Activated T-cell treated with anti-CD3 and anti-CD28 coated beads, Interleukin-2, amount 50 U/mL, for 72 hours (primary cell): ENCODE measurements at regions not wholly inside any gene's neighbourhood (a gene's known extent, or its start where the extent isn't known, plus 50 kb on each side); places are given as distances from the start of the nearest gene placed in this dataset.
"Not testable (repeated sequence)": the region's sequence is repeated elsewhere in the genome, so short reads cannot be mapped to it uniquely, and the experiment has no call there.

Source experiments
- ATAC-seq, 2 donors: fragments of 150-1000 bp; cut with Tn5 transposase; replicated peaks in 1 of 2; 2 replicates each; pipeline ENCODE4 v1.10.0; 2021; ENCODE audit warnings: moderate library complexity in 2 of 2, mild to moderate bottlenecking in 1 of 2
- DNase-seq, 2 donors: peaks; one replicate each; pipeline ENCODE4 v3.0.0; 2021 to 2022; ENCODE audit warnings: mixed read lengths in 1 of 2
- H3K27ac Mint-ChIP-seq: one replicate; pipeline ENCODE4 v1.8.0; 2022; ENCODE audit warnings: mild to moderate bottlenecking, moderate library complexity, mixed read lengths
- H3K27me3 Mint-ChIP-seq: one replicate; pipeline ENCODE4 v1.8.0; 2022; ENCODE audit warnings: low read depth, mixed read lengths
- H3K36me3 Mint-ChIP-seq, 2 donors: one replicate each; pipeline ENCODE4 v1.8.0; 2022; ENCODE audit warnings: mixed read lengths in 2 of 2, mild to moderate bottlenecking in 1 of 2; ENCODE audit not compliant: insufficient read depth in 2 of 2
- H3K4me1 Mint-ChIP-seq: one replicate; pipeline ENCODE4 v1.8.0; 2022; ENCODE audit warnings: low read depth, mixed read lengths
- H3K4me3 Mint-ChIP-seq, 2 donors: one replicate each; pipeline ENCODE4 v1.8.0; 2022; ENCODE audit warnings: mild to moderate bottlenecking in 2 of 2, mixed read lengths in 2 of 2, moderate library complexity in 2 of 2
- H3K9me3 Mint-ChIP-seq, 2 donors: one replicate each; pipeline ENCODE4 v1.8.0; 2022; ENCODE audit warnings: mixed read lengths in 2 of 2

GRCh38 chr1:234911136-234911535, 217.5 kb downstream of the TOMM20 start:
- not testable (repeated sequence) for H3K36me3 Mint-ChIP-seq, H3K4me3 Mint-ChIP-seq, H3K27me3 Mint-ChIP-seq, H3K27ac Mint-ChIP-seq, ATAC-seq, H3K9me3 Mint-ChIP-seq, DNase-seq
- peaks cover 25% of the 10 kb centered on the region for H3K4me1 Mint-ChIP-seq

DNA sequence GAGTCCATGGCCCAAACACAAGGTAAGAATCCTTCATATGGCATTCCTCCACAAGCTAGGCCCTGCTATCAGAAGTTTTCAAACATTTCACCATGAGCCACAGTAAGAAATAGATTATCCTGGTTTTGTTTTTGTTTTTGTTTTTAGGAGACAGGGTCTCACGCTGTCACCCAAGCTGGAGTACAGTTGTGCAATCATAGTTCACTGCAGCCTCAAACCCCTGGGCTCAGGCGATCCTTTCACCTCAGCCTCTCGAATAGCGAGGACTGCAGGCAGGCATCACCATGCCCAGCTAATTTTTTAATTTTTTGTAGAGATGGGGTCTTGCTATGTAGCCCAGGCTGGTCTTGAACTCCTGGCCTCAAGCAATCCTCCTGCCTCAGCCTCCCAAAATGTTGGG, 218.8 kb downstream of the TOMM20 start:
- Mint-ChIP-seq H3K4me3 (no peak overlapping the region), H3K9me3 (no peaks in the 10 kb centered on the region), H3K27me3 (no peaks in the 10 kb centered on the region), H3K36me3 (no peaks in the 10 kb centered on the region), H3K4me1 (peaks cover 25% of the 10 kb centered on the region), H3K27ac (no peak overlapping the region)
- ATAC-seq (no peak), DNase-seq (no peak)

- DNase-seq (no peak), ATAC-seq (no peak)
- H3K4me3 Mint-ChIP-seq = no peak overlapping the region
- peaks cover 25% of the 10 kb centered on the region for H3K4me1 Mint-ChIP-seq
- H3K27ac Mint-ChIP-seq = peak overlapping the region; percentile 59
- H3K27me3 Mint-ChIP-seq = no peaks in the 10 kb centered on the region
- H3K36me3 Mint-ChIP-seq = no peaks in the 10 kb centered on the region
- no peaks in the 10 kb centered on the region for H3K9me3 Mint-ChIP-seq
Observed at GRCh38 chr1:234909307-234909810, 219.3 kb downstream of the TOMM20 start.

DNA sequence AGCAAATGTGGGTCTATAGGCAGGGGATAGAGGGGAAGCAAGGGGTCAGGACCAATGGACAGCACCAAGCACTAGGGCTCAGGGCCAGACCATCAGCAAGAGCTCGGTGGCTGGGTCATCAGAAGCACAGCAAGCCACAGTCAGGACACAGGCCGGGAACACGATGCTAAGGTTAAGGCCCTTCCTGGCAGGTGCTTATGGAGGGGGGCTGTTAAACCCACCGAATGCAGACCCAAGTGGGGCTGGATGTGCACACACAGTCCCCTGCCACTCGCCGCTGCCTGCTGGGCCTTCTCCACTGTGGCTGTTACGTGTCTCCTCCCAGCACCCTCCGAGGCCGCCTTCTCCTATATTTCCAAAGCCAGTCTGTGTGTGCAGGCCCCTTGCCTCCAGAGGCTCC, 220.1 kb downstream of the TOMM20 start:
- Mint-ChIP-seq H3K27ac (no peak overlapping the region), H3K4me1 (peaks cover 25% of the 10 kb centered on the region), H3K9me3 (no peaks in the 10 kb centered on the region), H3K27me3 (no peaks in the 10 kb centered on the region), H3K4me3 (no peak overlapping the region), H3K36me3 (no peaks in the 10 kb centered on the region)
- DNase-seq (no peak), ATAC-seq (no peak)

- H3K4me1 Mint-ChIP-seq = peaks cover 25% of the 10 kb centered on the region
- ATAC-seq (no peak), DNase-seq (no peak)
- no peaks in the 10 kb centered on the region for H3K36me3 Mint-ChIP-seq
- H3K27me3 Mint-ChIP-seq = no peaks in the 10 kb centered on the region
- no peak overlapping the region for H3K4me3 Mint-ChIP-seq
- H3K27ac Mint-ChIP-seq = no peak overlapping the region
- H3K9me3 Mint-ChIP-seq = no peaks in the 10 kb centered on the region
Observed at GRCh38 chr1:234907940-234908405, 220.7 kb downstream of the TOMM20 start.

DNA sequence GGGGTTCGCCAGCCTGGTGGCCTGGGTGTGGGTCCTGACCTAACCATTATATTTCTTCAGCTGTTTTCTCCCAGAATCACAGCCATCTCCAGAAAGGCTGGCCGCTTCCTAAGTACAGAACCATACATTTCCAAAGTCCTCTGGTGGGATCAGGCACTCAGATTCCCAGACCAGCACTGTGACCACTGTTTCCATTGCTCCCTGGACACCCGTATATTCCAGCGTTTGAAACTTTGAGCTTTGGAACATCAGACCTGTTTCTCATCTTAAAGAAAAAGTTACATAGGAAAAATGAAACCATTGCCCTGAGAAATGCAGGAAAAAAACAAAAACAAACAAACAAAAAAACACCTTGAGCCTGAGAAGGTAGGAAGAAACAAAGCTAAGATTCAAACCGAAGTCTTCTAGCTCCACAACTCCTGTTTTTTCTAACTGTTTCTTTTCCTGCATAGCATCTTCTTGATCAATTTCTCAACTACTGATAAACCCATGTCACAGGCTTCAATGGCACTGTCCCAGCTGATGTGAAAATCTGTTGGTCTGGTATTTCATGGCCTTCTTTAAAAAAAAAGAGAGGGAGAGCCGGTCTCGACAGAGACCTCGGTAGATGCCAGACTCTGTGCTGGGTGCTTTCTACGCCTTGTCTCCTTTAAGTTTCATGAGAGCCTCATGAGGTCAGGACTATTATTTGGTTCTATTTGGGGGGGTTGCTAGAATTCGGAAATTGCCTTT, 221.3 kb downstream of the TOMM20 start:
- DNase-seq (no peak), ATAC-seq (no peak)
- Mint-ChIP-seq H3K4me3 (no peak overlapping the region), H3K27me3 (no peaks in the 10 kb centered on the region), H3K36me3 (no peaks in the 10 kb centered on the region), H3K4me1 (peaks cover 25% of the 10 kb centered on the region), H3K27ac (no peak overlapping the region), H3K9me3 (no peaks in the 10 kb centered on the region)

- no peak overlapping the region for H3K4me3 Mint-ChIP-seq
- H3K9me3 Mint-ChIP-seq = no peaks in the 10 kb centered on the region
- no peak for DNase-seq
- H3K4me1 Mint-ChIP-seq = peaks cover 18% of the 10 kb centered on the region
- no peaks in the 10 kb centered on the region for H3K36me3 Mint-ChIP-seq
- no peak for ATAC-seq
- no peak overlapping the region for H3K27ac Mint-ChIP-seq
- H3K27me3 Mint-ChIP-seq = no peaks in the 10 kb centered on the region
Observed at GRCh38 chr1:234906654-234907053, 222.0 kb downstream of the TOMM20 start.

DNA sequence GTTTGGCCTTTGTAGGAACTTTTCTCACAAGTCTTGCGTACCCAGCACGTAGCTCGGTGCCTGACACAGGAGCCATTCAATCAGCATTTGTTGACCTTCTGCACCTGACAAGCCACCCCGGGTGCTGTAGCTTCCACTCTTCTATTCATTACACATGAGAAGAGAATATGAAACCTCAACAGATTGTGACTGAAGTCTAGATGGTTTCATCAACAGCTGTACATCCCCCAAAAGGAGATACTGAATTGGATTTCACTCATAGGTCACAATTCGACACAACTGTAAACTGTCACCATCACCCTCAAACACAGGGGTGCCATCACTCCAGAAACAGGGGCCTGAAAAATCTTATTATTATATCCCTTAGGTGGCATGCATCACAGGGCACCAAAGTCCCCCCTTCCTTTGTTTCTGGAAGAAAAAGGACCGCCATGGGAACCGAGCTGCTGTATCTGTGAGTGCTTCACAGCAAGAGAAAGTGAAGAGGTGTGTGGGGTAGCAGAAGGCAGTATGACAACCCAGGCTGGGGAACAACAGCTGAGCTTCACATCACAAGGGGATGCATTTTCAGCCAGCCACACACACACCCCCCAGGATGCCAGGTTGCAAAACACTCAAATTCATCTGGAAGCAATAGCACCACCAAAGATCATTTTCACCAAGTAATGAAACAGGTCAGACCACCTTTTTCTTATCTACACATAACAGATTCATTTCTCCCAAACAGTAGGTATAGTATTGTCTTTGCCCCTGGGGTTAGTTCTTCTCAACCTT, 225.7 kb downstream of the TOMM20 start:
- peak; percentile 45 to 74 for ATAC-seq
- Mint-ChIP-seq H3K4me1 (peaks cover 16% of the 10 kb centered on the region), H3K27ac (no peak overlapping the region), H3K9me3 (no peaks in the 10 kb centered on the region), H3K4me3 (no peak overlapping the region), H3K27me3 (no peaks in the 10 kb centered on the region), H3K36me3 (no peaks in the 10 kb centered on the region)
- no peak for DNase-seq

GRCh38 chr1:234901491-234902049, 227.1 kb downstream of the TOMM20 start:
- peaks cover 22% of the 10 kb centered on the region for H3K4me1 Mint-ChIP-seq
- no peak for ATAC-seq
- DNase-seq = no peak
- no peak overlapping the region for H3K4me3 Mint-ChIP-seq
- no peak overlapping the region for H3K27ac Mint-ChIP-seq
- H3K27me3 Mint-ChIP-seq = no peaks in the 10 kb centered on the region
- H3K36me3 Mint-ChIP-seq = no peaks in the 10 kb centered on the region
- H3K9me3 Mint-ChIP-seq = no peaks in the 10 kb centered on the region

- H3K4me1 Mint-ChIP-seq = peaks cover 29% of the 10 kb centered on the region
- ATAC-seq = no peak
- no peak overlapping the region for H3K4me3 Mint-ChIP-seq
- no peaks in the 10 kb centered on the region for H3K9me3 Mint-ChIP-seq
- H3K27me3 Mint-ChIP-seq = no peaks in the 10 kb centered on the region
- H3K27ac Mint-ChIP-seq = no peak overlapping the region
- no peak for DNase-seq
- H3K36me3 Mint-ChIP-seq = no peaks in the 10 kb centered on the region
Observed at GRCh38 chr1:234900595-234900994, 228.0 kb downstream of the TOMM20 start.

- Mint-ChIP-seq H3K9me3 (no peaks in the 10 kb centered on the region), H3K27me3 (no peaks in the 10 kb centered on the region), H3K36me3 (no peaks in the 10 kb centered on the region), H3K4me3 (no peak overlapping the region), H3K27ac (no peak overlapping the region), H3K4me1 (peaks cover 31% of the 10 kb centered on the region)
- DNase-seq (no peak), ATAC-seq (no peak)
Observed at GRCh38 chr1:234899730-234900072, 228.9 kb downstream of the TOMM20 start.

DNA sequence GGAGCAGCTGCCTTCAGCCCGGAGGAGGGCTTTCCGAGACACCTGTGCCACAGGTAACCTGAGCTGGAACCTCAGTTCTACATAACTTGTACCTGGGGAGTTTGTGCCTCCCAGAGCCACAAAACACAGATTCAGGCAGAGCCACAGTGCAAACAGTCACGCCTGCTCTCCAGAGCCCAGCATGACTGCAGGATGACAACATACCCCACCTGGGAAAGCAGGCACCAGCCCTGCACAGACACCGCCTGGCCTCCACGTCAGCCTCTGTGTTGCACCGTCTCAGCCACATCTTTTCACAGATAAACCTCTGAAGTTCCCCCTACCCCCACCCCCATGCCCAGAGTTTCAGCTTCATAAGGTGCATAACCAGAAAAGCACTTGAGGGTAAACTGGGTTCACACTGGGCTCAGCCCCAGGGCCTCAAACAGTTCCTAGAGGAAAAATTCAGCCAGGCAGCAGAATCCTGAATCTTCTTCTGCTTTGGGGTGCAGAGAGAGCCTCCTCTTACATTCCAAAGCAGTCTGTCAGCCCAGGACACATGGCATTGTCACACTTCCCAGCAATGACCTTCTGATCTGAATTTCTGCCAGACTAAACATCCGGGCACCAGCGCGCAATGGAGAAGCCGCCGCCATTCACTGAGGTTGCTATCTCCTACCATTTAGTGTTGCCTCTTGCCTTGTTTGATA, 229.5 kb downstream of the TOMM20 start:
- Mint-ChIP-seq H3K9me3 (no peaks in the 10 kb centered on the region), H3K36me3 (no peaks in the 10 kb centered on the region), H3K27me3 (no peaks in the 10 kb centered on the region), H3K4me1 (peaks cover 36% of the 10 kb centered on the region), H3K27ac (no peak overlapping the region), H3K4me3 (no peak overlapping the region)
- DNase-seq (no peak), ATAC-seq (no peak)

DNA sequence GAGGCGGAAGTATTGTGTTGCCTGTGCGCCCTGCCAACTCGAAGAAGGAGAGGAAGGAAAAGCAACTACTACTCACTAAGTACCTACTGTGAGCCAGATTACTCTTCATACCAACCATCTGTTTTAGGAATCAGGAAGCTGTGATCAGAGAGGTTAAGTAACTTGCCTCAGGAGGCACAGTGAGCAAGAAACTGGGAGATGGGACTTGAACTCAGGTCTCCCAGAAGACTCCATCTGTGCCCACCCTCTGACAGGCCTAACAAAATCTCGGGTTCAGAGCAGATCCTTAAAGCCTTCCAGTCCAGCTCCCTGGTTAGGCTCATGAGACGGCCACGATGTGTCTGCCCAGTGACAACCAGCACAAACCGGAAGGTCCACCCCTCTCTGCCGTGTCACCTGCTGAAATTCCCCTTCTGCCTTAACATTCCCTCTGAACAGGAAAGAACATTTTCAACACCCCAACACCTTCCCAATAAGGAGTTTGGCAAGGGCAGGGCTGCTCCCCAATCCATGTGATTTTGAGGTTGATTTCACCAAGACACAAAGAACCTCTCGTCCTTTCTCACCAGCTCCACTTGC, 230.1 kb downstream of the TOMM20 start:
- H3K9me3 Mint-ChIP-seq = no peaks in the 10 kb centered on the region
- no peak overlapping the region for H3K4me3 Mint-ChIP-seq
- no peaks in the 10 kb centered on the region for H3K27me3 Mint-ChIP-seq
- H3K36me3 Mint-ChIP-seq = no peaks in the 10 kb centered on the region
- H3K4me1 Mint-ChIP-seq = peaks cover 43% of the 10 kb centered on the region
- ATAC-seq (no peak), DNase-seq (no peak)
- no peak overlapping the region for H3K27ac Mint-ChIP-seq
